GM18507 (cell line): ENCODE measurements at regions not wholly inside any gene's neighbourhood (a gene's known extent, or its start where the extent isn't known, plus 50 kb on each side); places are given as distances from the start of the nearest gene placed in this dataset.
"Not testable (repeated sequence)": the region's sequence is repeated elsewhere in the genome, so short reads cannot be mapped to it uniquely, and the experiment has no call there.

ENCODE experiments used
- DNase-seq: peaks from one replicate; pipeline ENCODE4 v3.0.0; 2011; ENCODE audit warnings: low read depth; ENCODE audit not compliant: insufficient read length; ENCODE audit errors: extremely low spot score
- FAIRE-seq: peaks from 2 replicates; lab custom pipeline; 2011; peaks lifted over from hg19 to GRCh38; lab: Jason Lieb, UNC

- DNase-seq (no peak), FAIRE-seq (no peak)
These were observed 106.3 kb upstream of the ARSJ start for GRCh38 chr4:114085611-114086345.

GRCh38 chr4:114087596-114088230 lies 108.3 kb upstream of the ARSJ start:
- no peak for FAIRE-seq
- DNase-seq = no peak

GRCh38 chr4:114088481-114088880 lies 109.0 kb upstream of the ARSJ start:
- FAIRE-seq (no peak), DNase-seq (no peak)

GRCh38 chr4:114091546-114091945 lies 112.1 kb upstream of the ARSJ start:
- no peak for DNase-seq
- no peak for FAIRE-seq

- DNase-seq (no peak), FAIRE-seq (no peak)
These were observed 113.8 kb upstream of the ARSJ start for GRCh38 chr4:114093221-114093715.

GRCh38 chr4:114100288-114101031 lies 121.0 kb upstream of the ARSJ start:
- FAIRE-seq = no peak
- no peak for DNase-seq

- FAIRE-seq (peak; percentile 29), DNase-seq (no peak)
These were observed 124.5 kb upstream of the ARSJ start for GRCh38 chr4:114103908-114104307.

- DNase-seq = no peak
- FAIRE-seq = no peak
These were observed 129.4 kb upstream of the ARSJ start for GRCh38 chr4:114108869-114109268.

- no peak for FAIRE-seq
- DNase-seq = no peak
These were observed 130.3 kb upstream of the ARSJ start for GRCh38 chr4:114109776-114110175.

DNA sequence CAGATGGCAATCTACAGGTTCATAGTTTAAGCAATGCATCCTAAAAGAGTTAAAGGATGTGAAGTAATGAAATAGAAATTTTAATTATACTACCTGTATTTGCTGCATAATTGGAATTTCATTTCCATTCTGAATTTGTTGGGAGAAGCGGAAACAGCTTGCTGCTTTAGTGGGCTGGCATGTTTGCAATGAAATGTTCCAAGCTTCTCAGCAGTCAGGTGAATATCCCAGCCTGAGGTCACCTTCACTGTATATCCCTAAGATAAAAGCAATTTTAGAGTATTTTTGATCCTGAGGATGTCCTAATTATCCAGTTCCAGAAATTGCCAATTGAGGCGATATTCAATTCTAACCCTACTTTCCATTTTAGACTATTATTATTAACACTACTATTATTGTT lies 136.1 kb upstream of the ARSJ start:
- DNase-seq = no peak
- FAIRE-seq = no peak

DNA sequence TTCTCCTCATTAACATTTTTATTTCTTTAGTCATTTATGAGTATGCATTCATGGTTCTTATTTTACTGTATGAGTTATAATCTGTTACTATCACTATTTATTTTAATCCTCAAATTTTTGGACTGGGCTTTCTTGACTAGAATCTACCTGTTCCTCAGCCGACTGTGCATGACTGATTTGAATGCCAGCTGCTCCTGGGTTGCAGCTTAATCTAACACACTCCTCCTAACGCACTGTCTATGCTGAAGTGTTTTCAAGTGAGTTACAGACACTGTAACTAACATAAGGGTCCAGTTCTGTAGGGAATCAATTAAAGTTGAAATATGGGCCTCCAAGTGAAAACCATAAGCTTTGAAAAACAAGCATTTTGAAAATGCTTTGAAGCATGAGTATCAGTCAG lies 137.4 kb upstream of the ARSJ start:
- FAIRE-seq (no peak), DNase-seq (no peak)

- FAIRE-seq (no peak), DNase-seq (no peak)
These were observed 141.8 kb upstream of the ARSJ start for GRCh38 chr4:114121221-114121620.

- FAIRE-seq (no peak), DNase-seq (no peak)
These were observed 152.8 kb upstream of the ARSJ start for GRCh38 chr4:114132199-114132598.

DNA sequence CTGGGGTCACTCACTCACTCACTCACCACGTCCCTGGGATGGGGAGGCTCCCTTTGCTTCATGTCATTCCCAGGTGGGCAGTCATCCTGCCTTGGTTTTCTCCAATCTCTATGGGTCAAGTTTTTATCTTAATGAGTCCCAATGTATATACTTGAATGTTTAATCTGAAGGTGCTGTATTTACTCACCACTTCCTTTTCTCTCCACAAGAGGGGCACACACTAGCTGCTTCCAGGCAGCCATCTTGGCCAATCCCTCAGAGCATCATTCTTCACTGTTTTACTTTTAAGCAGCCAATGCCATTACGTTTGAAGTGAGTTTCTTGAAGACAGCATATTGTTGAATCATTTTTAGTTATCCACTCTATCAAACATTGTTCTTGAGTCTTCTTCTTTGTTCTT lies 153.4 kb upstream of the ARSJ start:
- FAIRE-seq (peak; percentile 29), DNase-seq (no peak)

DNA sequence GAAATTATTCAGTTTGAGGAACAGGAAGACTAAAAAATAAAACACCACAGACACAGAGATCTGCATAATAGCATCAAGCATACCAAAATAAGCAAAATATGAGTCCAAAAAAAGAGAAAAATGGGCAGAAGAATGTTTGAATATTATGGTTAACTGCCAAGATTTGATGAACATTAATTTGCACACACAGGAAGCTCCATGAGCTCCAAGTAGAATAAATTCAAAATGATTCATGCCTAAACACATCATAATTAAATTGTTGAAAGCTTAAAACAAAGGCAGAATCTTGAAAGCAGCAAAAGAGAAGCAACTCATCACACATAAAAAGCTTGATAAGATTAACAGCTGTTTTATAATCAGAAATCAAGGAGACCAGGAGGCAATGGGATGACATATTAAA lies 156.6 kb upstream of the ARSJ start:
- DNase-seq = no peak
- no peak for FAIRE-seq

GRCh38 chr4:114137984-114138383 lies 158.5 kb upstream of the ARSJ start:
- DNase-seq (no peak), FAIRE-seq (no peak)

- FAIRE-seq = no peak
- no peak for DNase-seq
These were observed 167.6 kb upstream of the ARSJ start for GRCh38 chr4:114146947-114147618.

DNA sequence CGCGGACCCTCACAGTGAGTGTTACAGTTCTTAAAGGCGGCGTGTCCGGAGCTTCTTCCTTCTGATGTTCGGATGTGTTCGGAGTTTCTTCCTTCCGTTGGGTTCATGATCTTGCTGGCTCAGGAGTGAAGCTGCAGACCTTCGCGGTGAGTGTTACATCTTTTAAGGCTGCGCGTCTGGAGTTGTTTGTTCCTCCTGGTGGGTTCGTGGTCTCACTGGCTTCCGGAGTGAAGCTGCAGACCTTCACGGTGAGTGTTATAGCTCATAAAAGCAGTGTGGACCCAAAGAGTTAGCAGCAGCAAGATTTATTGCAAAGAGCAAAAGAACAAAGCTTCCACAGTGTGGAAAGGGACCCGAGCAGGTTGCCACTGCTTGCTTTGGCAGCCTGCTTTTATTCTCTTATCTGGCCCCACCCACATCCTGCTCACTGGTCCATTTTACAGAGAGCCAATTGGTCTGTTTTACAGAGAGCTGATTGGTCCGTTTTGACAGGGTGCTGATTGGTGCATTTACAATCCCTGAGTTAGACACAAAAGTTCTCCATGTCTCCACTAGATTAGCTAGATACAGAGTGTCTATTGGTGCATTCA lies 168.3 kb upstream of the ARSJ start:
- not testable (repeated sequence) for FAIRE-seq, DNase-seq

DNA sequence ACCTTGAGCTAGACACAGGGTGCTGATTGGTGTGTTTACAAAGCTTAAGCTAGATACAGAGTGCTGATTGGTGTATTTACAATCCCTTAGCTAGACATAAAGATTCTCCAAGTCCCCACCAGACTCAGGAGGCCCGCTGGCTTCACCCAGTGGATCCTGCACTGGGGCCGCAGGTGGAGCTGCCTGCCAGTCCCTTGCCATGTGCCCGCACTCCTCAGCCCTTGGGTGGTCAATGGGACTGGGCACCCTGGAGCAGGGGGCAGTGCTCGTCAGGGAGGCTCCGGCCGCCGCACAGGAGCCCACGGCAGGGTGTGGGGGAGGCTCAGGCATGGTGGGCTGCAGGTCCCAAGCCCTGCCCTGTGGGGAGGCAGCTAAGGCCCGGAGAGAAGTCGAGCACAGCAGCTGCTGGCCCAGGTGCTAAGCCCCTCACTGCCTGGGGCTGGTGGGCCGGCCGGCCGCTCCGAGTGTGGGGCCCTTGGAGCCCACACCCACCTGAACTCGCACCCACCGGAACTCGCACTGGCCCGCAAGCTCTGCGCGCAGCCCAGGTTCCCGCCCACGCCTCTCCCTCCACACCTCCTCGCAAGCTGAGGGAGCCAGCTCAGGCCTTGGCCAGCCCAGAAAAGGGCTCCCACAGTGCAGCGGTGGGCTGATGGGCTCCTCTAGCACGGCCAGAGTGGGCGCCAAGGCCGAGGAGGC lies 169.1 kb upstream of the ARSJ start:
- FAIRE-seq, DNase-seq: not testable (repeated sequence)
